GM19328 (cell line): ENCODE measurements at regions not wholly inside any gene's neighbourhood (a gene's known extent, or its start where the extent isn't known, plus 50 kb on each side); places are given as distances from the start of the nearest gene placed in this dataset.
"Not testable (repeated sequence)": the region's sequence is repeated elsewhere in the genome, so short reads cannot be mapped to it uniquely, and the experiment has no call there.

Experiments used
- ATAC-seq: cut with Tn5 transposase; IDR thresholded peaks from one replicate; pipeline ENCODE4 v1.9.1; 2021; ENCODE audit warnings: mild to moderate bottlenecking, moderate library complexity; ENCODE audit not compliant: unreplicated experiment

DNA sequence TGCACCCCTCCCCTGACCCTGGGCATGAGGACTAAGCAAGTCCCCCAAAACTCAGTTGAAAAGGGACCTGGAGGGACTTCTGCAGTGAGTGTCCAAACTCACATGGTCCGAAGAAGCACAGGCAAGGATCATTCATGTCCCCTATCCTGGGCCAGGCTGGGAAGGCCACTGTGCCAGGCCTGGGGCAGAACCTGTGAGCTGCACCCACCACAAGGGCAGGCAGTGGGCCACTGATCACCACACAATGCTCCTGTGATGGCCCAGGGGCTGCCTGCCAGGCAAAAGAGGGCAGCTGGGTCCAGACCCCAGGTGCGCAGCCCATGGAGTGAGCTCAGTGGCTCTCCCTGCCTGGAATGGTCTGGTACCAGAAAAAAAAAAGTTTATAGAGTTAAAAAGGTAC, 295.4 kb downstream of the CCDC74A start:
- not testable (repeated sequence) for ATAC-seq

DNA sequence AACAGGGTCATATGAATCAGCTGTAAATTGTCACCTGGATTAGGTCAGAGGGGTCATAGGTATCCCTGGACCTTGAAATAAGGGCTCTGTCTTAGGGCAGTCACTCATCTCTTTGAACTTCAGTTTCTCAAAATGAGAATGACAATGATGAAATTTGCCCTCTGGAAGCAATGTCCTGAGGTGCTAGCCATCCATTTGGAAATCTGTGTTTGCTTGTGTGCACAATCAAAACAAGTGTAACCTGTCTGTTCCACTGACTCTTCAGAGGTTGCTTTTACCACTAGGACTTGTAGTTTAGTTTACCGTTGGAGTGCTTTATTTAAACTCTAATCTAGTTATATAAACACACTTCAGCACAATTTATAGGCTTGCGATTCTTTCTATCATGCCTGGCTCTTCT, 297.3 kb downstream of the CCDC74A start:
- ATAC-seq, result not testable (repeated sequence)

DNA sequence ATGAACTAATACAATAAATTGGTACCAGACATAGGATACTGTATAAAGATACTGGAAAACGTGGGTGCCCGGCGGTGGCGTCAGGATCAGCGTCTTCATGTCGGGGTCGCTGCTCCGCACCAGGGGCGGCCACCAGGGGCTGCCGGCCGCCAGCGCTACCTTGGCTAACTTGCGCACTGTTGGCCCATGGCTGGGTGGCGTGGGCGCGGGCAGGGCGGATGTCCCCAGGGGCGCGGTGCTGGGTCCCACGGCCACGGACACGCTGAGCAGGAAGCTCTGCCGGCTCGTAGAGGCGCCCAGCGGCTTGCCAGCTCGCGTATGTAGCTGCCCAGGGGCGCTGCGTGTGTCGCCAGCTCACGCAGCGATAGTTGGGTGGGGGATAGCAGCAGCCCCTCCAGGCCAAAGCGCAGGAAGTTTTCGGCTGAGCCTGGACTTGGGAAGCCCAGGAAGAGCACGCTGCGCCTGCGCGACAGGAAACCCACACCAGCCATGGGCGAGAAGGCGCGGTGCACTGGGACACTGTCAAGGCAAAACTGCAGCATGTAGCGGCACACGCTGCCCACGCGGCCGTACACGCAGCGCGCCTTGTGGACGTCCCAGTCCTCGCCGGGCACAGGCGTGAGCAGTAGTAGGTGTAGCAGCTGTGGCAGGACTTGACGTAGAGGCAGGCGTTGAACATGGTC, 299.9 kb downstream of the CCDC74A start:
- no peak for ATAC-seq

DNA sequence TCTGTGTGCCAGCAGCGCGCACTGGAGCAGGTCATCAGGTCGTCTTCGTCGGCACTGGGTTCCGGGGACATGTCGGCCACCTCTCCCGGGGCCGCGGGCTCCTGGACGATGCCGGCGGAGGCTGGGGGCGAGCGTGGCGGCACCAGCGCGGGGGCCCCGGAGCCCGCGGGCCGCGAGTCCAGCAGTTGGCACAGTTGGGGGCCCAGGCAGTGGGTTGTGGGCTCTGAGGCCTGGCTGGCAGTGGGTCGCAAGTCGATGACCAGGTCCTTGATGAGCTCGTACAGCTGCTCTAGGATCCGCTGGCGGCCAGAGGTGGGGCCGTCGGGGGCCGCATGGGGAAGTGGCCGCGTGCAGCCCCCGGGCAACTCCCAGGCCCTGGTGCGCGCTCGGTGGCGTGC, 300.5 kb downstream of the CCDC74A start:
- ATAC-seq, result no peak

DNA sequence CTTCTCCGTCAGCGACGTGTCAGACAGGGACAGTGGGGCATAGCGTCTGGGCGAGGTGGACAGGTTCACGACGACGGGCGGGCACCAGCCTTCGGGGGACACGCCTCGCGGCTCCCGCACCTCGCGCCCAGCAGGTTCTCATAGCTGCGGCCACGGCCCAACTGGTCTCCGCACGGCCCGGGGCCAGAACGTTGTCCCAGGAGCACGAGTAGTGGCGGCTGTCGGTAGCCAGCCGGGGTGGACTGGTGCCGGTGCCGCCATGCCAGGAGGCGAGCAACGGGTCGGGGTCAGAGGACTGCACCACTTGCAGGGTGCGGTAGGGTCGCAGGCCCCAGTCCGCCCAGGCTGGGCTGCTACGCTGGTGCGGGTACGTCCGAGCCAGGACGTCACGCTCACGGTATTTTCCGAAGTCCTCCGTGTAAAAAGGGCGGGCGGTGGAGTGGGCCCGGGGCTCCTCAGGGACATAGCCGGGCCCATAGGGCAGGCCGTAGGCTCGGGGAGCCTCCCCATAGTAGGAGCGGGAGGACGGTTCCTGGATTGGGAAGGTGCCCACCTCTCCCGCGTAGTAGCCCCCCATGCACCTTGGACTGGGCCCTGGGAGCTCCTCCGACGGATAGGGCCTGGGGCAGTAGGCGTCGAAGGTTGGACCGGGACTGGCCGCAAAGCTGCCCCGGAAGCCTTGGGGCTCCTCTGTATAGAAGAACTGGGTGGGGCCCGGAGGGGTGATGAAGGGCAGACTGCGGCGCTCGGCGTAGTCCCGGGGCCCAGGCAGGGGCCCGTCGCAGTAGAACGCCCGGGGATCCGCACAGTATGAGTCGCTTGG, 301.2 kb downstream of the CCDC74A start:
- ATAC-seq, result not testable (repeated sequence)

DNA sequence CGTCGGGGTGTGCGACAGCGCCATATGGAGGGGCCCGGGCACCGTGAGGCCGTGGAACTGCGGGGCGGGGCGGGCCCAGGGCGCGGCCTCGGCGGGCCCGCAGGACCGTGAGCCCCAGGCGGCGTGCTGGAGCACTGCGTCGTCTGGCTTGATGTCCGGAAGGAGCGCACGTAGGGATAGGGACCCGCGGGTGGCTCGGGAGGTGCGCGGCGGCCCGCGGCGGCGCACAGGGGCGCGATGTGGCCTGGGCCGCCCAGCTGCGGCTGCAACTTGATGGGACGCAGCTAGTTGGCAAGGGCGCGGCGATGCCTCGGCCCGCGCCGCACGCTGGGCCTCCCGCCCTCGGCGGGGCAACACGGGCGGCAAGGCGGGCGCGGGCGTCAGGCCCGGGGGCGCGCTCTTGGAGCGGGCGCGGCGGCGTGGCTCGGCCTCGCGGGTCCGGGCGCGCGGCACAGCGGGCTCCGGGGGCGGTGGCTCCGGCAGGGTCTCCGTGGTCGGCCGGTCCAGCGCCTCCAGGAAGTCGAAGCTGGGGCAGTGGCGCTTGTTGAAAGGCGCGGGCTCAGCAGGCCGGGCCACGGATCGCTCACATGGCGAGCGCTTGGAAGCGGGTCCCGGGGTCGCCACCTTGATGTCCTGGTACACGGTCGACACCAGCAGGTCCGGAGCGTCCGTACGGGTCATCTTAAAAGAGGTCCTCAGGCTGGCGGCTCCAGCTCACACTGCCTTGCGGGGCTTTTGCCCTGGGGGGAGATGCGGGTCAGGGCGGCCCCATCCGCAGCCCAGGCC, 302.0 kb downstream of the CCDC74A start:
- ATAC-seq, result not testable (repeated sequence)

DNA sequence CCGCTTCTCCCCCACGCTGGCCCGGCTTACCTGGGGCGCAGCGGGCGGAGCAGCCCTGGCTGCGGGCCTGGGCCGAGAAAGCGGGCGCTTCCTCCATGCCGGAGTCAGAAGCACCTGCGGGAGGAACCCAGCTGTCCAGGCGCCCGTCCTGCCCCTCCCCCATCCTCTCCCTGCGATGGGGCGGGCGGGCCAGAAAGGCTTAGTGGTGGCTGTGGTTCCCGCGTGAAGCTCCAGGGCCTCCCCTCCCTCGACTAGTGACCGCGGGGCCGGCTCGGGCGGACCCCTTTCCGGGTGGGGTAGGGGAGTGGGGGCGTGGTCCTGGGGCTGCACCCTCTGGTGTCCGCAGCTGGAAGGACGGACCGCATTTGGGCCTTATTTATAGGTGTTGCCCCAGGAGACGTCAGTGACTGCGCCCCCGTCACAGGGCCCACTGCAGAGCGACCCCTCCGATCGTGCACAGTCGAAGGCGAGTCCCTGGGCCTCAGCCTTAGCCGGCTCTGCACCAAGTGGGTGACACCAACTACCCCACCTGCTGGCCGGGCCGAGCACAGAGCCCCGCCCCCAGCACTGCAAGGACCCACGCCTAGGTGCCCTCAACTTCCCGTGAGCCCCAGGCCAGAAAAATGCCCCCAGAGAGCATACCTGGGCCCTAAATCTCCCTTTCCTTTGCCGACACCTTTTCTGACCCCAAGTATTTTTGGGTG, 302.7 kb downstream of the CCDC74A start:
- ATAC-seq, result not testable (repeated sequence)

DNA sequence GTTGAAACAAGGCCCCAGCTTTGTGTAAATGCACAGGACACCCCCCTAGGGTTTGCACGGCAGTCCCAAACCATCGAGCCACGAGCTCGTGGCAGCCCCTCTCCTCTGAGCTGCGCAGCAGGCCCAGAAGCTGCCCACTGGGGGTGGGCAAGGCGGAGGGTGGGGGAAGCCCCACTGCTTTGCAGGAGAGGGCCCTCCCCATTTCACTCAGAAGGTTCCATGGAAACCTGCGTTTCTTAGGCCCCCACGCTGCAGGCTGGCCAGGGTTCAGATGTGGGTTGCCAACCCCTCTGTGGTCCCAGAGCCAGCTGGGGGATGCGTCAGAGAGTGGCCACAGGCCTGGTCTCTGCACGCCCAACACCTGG, 303.2 kb downstream of the CCDC74A start:
- not testable (repeated sequence) for ATAC-seq

DNA sequence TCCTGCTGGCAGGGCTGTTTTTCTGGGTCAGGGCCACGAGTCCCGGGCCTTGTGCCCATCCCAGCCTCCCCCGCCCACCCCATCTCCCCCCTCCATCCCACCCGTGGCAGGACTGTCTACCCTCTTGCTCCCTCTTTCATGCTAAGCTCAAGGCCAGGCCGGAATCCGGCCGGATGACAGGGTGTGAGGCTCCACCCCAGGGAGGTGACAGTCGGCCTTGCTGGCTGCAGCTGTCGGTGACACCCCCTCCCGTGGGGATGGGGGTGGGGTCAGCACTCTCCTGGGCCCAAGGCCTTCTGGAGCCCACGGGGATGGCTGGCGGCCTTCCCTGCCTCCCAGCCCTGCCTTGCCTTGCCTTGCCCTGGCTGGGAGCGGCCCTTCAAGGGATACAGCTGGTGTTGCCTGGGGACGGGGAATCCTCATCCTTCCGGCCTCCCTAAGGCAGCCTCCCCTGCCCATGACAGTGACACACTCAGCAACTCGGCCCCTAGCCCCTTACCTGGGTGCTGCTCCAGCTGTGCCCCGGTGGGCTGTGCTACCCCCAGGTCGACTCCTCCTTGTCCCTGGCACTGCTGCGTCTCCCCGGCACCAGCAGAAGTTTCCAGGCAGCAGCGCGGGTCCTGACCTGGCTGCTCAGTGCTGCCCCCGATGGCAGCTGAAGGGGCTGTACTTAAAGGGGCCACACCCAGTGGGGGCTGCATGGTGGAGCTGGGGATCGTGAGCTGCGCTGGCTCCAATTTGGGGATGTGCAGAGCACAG, 303.9 kb downstream of the CCDC74A start:
- ATAC-seq, result peak; percentile 56

DNA sequence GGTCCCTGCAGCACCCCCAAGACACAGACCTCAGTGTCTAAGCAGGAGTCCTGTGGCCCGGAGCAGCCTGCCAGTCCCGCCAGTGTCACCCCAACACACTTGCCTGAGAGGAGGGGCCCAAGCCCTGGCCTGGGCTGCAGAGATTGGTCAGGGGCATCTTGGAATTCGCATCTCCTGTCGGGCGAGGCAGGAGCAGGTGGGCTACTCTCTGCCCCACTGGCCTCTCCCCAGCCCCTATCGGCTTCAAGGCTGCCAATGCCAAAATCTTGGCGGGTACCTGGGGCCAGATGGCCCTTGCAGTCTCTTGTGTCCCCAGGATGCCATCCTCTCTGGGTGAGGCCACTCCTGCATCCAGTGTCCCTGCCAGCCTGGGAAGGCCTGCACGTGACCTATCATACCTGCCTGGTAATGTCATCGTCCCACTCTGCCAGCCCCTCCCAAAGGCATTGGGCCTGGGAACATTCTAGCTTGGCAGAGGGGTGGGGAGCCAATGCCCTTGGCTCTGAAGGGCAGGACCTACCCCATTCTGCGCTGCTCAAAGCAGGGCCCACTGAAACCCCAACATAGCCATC, 304.6 kb downstream of the CCDC74A start:
- not testable (repeated sequence) for ATAC-seq

DNA sequence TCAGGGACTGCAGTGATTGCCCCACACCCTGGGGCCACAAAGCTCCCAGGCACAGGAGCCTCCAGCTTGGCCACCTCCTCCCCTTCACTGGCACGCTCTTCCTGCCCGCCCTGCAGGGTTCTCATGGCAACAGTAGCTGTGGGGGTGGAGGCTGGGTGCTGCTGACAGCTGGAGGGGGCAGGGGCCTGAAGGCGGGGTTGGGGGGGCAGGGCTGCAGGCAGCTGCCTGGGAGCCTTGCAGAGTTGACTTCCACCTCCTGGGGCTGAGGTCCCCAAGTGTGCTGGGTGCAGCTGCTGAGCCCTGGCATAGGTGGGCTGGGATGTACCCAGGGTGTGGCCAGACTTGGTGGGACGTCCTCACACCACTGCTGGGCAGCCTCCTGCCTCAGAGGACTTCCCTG, 305.2 kb downstream of the CCDC74A start:
- ATAC-seq, result not testable (repeated sequence)

DNA sequence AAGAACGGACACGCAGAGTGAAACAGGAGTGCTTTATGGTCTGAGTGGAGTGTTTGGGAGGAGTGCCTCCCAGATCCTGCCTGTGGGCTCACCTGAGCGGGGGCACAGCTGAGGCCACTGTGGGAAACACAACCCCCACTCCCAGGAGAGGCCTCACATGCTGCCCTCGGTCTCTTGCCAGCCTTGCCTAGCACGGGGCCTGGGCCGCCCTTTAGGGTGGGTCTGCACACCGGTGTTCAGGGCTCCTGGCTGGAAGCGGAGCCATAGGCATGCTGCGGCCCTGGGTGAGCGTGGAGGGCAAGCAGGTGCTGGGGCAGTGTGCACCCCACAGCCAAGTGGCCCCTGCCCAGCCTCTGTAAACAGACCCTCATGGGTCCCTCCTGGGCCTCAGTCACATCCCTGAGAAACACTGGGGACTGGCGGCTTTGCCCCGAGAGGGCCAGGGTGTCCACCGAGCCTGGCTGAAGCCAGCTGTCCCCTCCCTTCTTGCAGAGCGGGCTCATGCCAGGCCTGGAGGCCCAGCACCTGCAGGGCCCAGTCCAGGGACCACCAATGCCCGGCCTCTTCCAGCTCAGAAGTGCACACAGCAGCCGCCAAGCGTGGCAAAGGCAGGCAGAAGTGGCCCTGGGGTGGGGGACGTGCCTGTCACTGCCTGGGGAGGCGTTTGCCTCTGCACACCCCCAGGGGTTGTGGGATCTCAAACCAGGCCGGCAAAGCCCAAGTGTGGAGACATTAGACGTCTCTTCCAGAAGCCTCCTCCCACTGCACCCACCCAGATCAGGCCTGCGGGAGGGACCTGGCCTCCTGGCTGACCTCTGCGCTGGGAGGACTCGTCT, 305.9 kb downstream of the CCDC74A start:
- ATAC-seq, result not testable (repeated sequence)

DNA sequence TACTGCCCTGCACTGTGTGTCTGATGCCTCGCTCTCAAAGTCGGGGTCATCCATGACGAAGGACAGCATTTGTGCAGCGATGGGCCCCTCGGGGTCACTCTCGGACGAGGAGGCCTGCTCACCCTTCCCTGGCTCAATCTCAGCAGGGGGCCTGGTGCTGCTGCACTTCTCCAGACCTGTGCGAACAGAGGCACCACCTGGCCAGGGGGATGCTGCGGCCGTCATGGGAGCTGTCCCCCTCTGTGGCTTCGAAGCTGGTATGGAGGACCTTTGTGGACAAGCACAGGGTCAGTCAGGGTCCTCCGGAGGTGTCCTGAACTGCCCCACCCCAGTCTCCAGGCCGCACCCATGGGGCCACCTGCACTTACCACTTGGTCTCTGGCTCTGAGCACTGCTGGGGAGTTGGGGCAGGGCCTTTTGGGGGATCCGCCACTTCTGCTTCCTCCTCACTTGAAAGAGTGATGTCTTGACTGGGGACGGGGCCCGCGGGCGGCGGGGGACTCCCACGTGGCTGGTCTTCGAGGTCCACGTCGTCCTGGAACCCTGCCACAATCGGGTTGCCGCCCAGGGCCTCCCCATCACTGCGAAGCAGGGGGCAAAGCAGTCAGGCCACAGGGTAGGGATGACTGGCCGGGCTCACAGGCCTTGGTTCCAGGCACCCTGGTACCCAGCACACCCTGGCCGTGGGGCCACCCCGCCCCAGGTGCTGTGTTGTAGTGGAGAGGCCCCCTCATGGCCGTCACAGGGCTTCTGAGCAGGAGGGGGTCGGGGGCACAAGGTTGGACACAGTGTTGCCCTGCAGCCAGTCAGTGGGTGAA, 306.7 kb downstream of the CCDC74A start:
- not testable (repeated sequence) for ATAC-seq

DNA sequence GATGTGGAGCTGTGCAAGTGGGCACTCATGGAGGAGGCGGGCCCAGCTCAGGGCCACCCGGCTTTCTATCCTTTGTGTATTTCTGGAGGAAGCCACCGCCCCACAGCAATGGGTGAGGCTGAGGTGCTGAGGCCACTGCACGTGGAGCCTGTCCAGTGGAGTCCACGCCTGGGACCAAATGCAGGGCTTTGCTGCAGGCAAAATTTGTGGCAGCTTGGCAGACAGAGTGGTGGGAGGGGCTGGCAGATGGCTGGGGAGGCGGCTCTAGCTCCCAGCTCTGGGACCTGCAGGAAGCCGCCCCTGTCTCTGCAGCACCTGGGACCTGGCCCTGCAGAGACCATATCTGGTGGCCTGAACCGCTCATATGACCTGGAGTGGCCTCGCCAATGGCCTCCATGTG, 307.3 kb downstream of the CCDC74A start:
- ATAC-seq, result not testable (repeated sequence)

DNA sequence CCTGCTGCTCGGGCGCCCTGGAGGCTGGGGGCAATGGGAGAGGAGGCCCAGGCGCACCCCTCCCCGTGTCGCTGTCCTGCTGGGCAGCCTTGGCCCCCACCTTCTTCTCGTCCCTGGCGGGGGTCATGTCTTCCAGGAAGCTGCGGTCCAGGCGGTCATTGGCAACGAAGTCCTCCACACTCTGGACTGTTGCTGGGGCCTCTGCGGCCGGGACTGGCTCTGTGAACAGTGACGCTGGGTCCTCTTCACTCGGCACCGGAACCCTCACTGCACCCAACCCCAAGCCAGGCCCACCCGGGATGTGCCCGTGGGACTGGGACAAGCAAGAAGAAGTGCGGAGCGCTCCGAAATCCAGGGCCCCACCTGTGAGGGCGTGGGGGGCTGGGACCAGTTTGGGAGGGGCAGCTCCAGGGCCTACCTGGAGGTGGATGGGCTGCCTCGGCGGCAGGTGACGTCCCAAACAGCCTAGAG, 308.0 kb downstream of the CCDC74A start:
- no peak for ATAC-seq

DNA sequence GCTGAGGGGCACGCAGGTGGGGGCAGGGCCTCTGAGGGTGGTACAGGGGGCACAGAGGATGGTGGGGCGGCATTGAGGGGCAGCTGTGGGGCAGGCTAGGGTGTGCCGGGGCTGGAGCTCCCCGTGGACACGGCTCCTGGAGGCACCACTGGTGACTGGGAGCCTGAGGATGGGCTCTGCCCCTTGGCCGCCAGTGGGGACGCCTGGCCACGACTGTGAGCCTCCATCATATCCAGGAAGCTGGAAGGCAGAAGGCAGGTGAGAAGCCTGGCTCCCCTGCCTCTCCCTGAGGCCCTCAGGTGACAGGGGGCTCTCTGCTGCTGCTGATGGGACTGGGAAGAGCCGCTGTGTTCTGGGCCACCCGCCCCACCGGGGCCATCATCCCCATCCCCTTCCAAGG, 308.4 kb downstream of the CCDC74A start:
- not testable (repeated sequence) for ATAC-seq

DNA sequence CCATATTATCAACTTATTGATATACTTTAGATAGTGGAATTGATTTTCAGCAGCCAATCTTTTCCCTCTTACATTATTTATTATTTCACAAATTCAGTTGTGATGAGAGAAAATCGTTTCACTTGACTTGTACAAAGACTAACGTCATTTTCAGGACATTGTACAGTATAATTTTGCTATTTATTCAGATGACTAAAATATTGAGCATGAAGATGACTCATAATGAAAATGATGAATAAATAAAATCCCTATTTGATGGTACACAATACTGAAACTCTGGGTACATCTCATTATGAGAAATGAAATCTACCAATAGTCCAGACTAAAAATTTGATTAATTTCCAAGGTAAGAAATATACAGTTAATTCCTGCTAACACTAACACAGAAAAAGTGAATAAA, 316.4 kb downstream of the CCDC74A start:
- ATAC-seq, result not testable (repeated sequence)

DNA sequence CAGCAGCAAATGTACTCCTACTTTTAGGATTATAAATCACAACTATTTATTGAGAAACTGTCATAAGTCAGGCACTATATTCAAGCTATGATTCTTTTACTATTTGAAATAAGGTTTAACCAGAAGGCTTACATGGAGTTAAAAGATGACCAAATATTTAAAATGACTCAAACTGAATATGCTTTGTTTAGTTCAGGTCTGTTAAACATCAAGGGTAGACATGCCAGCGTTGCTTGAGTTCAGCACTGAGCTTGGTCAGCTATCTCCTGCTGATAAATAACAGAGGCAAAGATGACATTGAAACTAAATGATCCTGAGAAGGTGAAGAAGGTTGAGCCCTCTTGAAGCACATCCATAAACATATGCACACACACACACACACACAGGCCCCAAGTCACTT, 305.6 kb downstream of the ANKRD30BL start:
- ATAC-seq, result not testable (repeated sequence)
